ENCODE measurements at regions not wholly inside any gene's neighbourhood (a gene's known extent, or its start where the extent isn't known, plus 50 kb on each side); places are given as distances from the start of the nearest gene placed in this dataset.
"Not testable (repeated sequence)": the region's sequence is repeated elsewhere in the genome, so short reads cannot be mapped to it uniquely, and the experiment has no call there.

DNA sequence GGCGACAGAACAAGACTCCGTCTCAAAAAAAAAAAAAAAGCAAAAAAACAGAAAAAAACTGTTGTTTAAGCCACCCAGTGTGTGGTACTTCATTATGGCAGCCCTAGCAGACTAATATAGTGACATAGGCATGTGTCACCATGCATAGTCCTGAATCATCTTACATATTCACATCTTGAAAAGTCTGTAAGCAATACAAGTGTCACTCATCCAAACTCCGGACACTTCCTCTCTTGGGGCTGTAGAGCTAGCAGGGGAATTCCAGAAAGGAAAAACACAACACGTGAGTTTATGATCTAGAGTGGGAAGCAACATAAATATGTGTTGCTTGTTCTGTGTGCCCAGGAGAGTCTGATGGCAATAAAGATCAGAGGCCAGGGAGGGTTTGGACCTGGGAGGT is 81.6 kb upstream of the KCNE2 start:
- no peak overlapping the region for H3K9ac ChIP-seq (ENCODE audit: low read length)
- no peaks in the 10 kb centered on the region for H3K27me3 ChIP-seq (ENCODE audit: control insufficient read depth, insufficient read depth, low read length)
- peaks cover 5% of the 10 kb centered on the region for H3K4me1 ChIP-seq (ENCODE audit: control insufficient read depth, insufficient read depth, low read length)
- H3K36me3 ChIP-seq (ENCODE audit: control insufficient read depth, insufficient read depth, low read length): no peaks in the 10 kb centered on the region
- H3K4me3 ChIP-seq (ENCODE audit: low read length): no peak overlapping the region
- no peak overlapping the region for H3K27ac ChIP-seq (ENCODE audit: low read depth, low read length)

DNA sequence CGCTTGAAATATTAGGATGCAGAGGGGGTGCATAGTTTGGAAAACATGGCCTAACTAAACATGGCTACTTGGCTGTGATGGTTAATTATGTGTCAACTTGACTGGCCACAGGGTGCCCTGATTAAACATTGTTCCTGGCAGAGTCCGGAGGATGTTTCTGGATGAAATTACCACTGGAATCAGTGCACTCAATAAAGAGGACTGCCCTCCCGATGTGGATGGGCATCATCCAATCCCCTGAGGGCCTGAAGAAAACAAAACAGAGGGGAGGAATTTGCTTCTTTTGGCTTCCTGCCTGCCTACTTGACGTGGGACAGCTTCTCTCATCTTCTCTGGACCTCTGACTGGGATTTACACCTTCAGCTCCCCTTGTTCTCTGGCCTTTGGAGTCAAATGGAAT is 79.1 kb upstream of the KCNE2 start:
- Histone ChIP-seq H3K27ac (ENCODE audit: low read depth, low read length) (no peak overlapping the region), H3K4me1 (ENCODE audit: control insufficient read depth, insufficient read depth, low read length) (peaks cover 5% of the 10 kb centered on the region), H3K36me3 (ENCODE audit: control insufficient read depth, insufficient read depth, low read length) (no peaks in the 10 kb centered on the region), H3K27me3 (ENCODE audit: control insufficient read depth, insufficient read depth, low read length) (no peaks in the 10 kb centered on the region), H3K9ac (ENCODE audit: low read length) (no peak overlapping the region), H3K4me3 (ENCODE audit: low read length) (no peak overlapping the region)

DNA sequence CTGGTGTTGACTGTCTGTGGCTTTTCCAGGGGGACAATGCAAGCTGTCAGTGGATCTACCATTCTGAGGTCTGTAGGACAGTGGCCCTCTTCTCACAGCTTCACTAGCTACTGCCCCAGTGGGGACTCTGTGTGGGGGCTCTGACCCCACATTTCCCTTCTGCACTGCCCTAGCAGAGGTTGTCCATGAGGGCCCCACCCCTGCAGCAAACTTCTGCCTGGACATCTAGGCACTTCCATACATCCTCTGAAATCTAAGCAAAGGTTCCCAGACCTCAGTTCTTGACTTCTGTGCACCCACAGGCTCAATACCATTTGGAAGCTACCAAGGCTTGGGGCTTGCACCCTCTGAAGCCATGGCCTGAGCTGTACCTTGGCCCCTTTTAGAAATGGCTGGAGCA is 75.8 kb upstream of the KCNE2 start:
- H3K36me3 ChIP-seq (ENCODE audit: control insufficient read depth, insufficient read depth, low read length); H3K27me3 ChIP-seq (ENCODE audit: control insufficient read depth, insufficient read depth, low read length); H3K27ac ChIP-seq (ENCODE audit: low read depth, low read length); H3K4me1 ChIP-seq (ENCODE audit: control insufficient read depth, insufficient read depth, low read length); H3K9ac ChIP-seq (ENCODE audit: low read length); H3K4me3 ChIP-seq (ENCODE audit: low read length): not testable (repeated sequence)

DNA sequence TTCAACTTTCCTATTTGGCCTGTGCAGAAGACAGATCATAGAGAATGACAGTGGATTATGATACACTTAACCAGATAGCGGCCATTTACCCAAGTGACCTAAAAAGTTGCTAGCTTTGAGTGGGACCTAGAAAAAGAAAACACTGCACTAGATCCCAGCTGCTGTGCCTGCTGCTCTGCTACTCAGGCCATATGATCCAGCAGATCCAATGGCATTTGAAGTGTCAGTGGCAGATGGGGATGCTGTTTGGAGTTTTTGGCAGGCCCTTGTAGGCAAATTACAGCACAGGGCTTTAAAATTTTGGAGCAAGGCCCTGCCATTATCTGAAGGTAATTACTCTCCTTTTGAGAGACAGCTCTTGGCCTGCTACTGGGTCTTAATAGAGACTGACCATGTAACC is 74.0 kb upstream of the KCNE2 start:
- Histone ChIP-seq H3K9ac (ENCODE audit: low read length) (no peak overlapping the region), H3K4me1 (ENCODE audit: control insufficient read depth, insufficient read depth, low read length) (no peaks in the 10 kb centered on the region), H3K36me3 (ENCODE audit: control insufficient read depth, insufficient read depth, low read length) (no peaks in the 10 kb centered on the region), H3K4me3 (ENCODE audit: low read length) (no peak overlapping the region), H3K27ac (ENCODE audit: low read depth, low read length) (no peak overlapping the region), H3K27me3 (ENCODE audit: control insufficient read depth, insufficient read depth, low read length) (no peaks in the 10 kb centered on the region)

DNA sequence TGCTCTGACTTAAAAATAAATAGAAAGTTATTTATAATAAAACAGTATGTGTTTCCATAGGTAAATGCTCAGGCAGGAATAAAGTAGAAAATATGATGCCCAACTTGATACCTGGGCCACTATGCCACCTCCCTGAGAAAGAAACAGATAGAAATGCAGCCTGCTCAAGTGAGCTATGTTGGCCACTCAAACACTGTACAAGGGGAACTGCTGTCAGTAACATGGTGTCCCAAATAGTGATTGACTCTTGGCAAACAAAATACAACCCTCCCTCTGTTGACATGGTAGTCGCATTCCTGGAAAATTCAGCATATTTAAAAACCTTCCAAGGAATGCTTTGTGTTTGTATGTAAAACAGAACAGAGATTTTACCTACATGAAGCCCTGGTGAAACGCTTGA is 66.9 kb upstream of the KCNE2 start:
- Histone ChIP-seq H3K9ac (ENCODE audit: low read length) (no peak overlapping the region), H3K4me3 (ENCODE audit: low read length) (no peak overlapping the region), H3K27me3 (ENCODE audit: control insufficient read depth, insufficient read depth, low read length) (no peaks in the 10 kb centered on the region), H3K4me1 (ENCODE audit: control insufficient read depth, insufficient read depth, low read length) (no peaks in the 10 kb centered on the region), H3K27ac (ENCODE audit: low read depth, low read length) (no peak overlapping the region), H3K36me3 (ENCODE audit: control insufficient read depth, insufficient read depth, low read length) (no peaks in the 10 kb centered on the region)

DNA sequence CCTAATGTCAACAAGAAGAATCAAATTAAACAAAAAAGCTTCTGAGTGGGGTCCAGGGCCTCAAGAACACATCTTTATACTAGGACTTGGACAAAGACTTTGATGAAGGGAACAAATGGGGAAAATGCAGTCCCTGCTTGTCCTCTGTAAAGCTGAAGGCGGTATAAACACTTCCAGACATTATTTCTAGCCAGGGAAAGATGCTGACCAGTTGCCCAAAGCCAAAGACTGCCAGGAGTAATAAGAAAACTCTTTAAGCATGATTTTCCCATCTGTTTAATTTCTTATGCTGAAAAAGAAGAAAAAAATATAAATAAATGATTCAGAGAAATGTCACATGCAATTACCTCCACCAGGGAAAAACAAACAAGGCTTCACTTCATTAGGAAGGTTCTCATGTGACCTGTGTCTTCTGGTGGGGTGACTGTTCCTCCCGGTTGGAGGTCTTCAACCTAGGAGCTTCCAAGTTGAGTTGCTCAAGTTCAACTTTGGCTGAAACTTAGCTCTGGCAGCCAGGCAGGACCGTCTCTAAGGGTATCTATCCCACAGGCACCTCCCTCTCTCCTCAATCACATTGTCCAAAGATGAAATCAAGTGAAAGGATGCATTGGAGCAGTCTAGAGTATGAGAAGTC is 65.2 kb upstream of the KCNE2 start:
- no peaks in the 10 kb centered on the region for H3K27me3 ChIP-seq (ENCODE audit: control insufficient read depth, insufficient read depth, low read length)
- no peaks in the 10 kb centered on the region for H3K36me3 ChIP-seq (ENCODE audit: control insufficient read depth, insufficient read depth, low read length)
- H3K4me3 ChIP-seq (ENCODE audit: low read length): no peak overlapping the region
- no peaks in the 10 kb centered on the region for H3K4me1 ChIP-seq (ENCODE audit: control insufficient read depth, insufficient read depth, low read length)
- H3K9ac ChIP-seq (ENCODE audit: low read length): no peak overlapping the region
- H3K27ac ChIP-seq (ENCODE audit: low read depth, low read length): no peak overlapping the region

DNA sequence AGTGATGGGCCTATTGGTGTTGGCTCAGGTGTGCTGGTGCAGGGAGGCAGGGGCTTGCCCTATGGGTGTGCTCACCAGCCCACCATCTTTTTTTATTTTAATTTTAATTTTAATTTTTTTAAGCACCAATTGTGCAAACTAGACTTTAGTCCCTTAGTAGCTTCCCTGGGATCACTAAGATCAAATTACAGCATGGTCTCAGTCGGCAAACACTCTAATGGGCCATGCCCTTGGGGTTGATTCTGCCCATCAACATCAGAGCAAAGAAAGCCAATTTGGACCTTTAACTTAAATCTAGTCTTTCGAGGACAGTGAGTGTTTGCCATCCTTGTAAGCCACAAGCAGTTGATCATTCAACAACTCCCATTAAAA is 64.7 kb upstream of the KCNE2 start:
- Histone ChIP-seq H3K9ac (ENCODE audit: low read length) (no peak overlapping the region), H3K27ac (ENCODE audit: low read depth, low read length) (no peak overlapping the region), H3K36me3 (ENCODE audit: control insufficient read depth, insufficient read depth, low read length) (no peaks in the 10 kb centered on the region), H3K4me1 (ENCODE audit: control insufficient read depth, insufficient read depth, low read length) (no peaks in the 10 kb centered on the region), H3K27me3 (ENCODE audit: control insufficient read depth, insufficient read depth, low read length) (no peaks in the 10 kb centered on the region), H3K4me3 (ENCODE audit: low read length) (no peak overlapping the region)

DNA sequence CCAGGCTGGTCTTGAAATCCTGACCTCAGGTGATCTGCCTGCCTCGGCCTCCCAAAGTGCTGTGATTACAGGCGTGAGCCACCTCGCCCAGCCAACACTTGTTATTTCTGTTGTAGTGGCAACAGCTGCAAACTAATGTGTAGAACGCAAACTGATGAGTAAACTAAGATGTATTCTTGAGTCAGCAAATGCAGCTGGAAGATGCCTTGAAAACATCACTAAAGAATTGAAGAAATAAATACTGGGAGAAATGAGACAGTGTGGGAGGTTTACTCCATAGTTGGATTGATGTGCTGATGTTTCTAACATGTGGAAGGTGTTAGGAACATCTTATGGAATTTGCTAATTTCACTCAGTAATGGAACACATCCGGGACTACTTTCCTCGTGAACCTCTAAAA is 61.3 kb upstream of the KCNE2 start:
- H3K36me3 ChIP-seq (ENCODE audit: control insufficient read depth, insufficient read depth, low read length): no peaks in the 10 kb centered on the region
- no peaks in the 10 kb centered on the region for H3K27me3 ChIP-seq (ENCODE audit: control insufficient read depth, insufficient read depth, low read length)
- H3K9ac ChIP-seq (ENCODE audit: low read length): no peak overlapping the region
- H3K4me1 ChIP-seq (ENCODE audit: control insufficient read depth, insufficient read depth, low read length): peaks cover 4% of the 10 kb centered on the region
- H3K27ac ChIP-seq (ENCODE audit: low read depth, low read length): no peak overlapping the region
- H3K4me3 ChIP-seq (ENCODE audit: low read length): no peak overlapping the region

DNA sequence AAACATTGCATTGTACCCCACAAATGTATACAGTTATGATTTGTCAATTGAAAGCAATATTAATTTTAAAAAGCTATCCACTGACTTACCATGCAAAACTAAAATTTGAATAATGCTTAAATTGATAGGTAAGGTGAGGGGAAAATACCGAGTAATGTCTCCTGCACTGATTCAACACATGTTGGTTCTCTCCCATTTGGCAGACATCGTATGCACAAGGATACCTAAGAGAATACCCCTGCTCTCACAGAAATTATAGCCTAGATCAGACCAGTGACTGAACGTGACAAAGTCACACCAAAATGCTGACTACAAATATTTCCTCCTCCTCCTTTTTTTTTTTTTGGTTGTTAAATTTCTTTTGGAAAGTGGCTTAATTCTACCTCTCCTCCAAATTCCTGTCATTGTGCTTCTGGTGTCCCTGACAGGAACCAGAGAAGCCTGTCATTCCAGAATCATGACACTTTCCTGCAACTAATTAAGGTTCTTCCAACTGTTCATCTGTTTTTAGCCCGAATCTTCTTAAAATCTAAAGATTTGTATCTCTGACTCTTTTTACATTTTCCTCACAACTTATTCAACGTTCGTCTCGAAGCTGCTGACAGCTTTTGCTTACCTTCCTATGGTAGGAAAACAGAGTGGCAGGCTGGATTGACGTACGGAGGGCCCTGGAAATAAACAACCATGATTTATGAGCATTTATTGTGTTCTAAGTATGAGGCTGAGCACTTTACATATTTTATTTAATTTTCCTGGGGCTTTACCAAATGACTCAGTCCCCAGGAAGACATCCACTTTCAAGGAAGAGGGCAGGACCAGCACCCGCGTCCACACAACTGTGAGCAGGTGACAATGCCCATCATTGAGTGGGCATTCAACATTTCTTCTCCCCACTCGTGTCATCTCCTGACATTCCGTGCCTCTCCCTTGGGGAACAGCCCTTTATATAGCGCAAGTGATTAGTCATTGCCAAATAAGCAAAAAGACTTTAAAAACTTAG is 57.9 kb upstream of the KCNE2 start:
- H3K27me3 ChIP-seq (ENCODE audit: control insufficient read depth, insufficient read depth, low read length): no peaks in the 10 kb centered on the region
- peak overlapping the region; percentile 59 for H3K27ac ChIP-seq (ENCODE audit: low read depth, low read length)
- peaks cover 4% of the 10 kb centered on the region for H3K4me1 ChIP-seq (ENCODE audit: control insufficient read depth, insufficient read depth, low read length)
- no peak overlapping the region for H3K9ac ChIP-seq (ENCODE audit: low read length)
- no peak overlapping the region for H3K4me3 ChIP-seq (ENCODE audit: low read length)
- no peaks in the 10 kb centered on the region for H3K36me3 ChIP-seq (ENCODE audit: control insufficient read depth, insufficient read depth, low read length)

DNA sequence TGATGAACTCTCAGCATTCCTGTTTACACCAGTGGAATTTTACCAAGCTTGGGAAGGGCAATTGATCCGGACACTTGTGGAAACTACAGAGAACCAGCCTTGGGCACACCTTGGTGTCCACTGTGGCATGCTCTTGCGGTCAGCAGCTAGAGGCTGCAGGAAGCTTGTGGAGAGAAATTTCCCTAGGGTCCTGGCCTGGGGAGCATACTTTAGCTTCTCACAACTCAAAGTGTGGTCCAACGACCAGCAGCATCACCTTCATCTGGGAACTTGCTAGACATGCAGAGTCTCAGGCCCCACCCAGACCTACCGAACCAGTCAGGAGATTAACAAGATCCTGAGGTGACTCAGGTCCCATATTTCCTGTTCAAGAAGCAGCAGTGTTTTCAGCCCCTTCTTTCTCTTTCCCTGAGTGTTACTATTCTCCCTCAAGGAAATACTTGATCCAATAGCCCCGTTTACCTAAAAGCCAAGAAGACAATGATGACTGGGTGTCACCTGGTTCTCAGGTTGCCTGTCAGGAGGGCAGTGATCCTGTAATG is 55.7 kb upstream of the KCNE2 start:
- Histone ChIP-seq H3K4me1 (ENCODE audit: control insufficient read depth, insufficient read depth, low read length) (peaks cover 4% of the 10 kb centered on the region), H3K4me3 (ENCODE audit: low read length) (no peak overlapping the region), H3K9ac (ENCODE audit: low read length) (no peak overlapping the region), H3K27me3 (ENCODE audit: control insufficient read depth, insufficient read depth, low read length) (no peaks in the 10 kb centered on the region), H3K36me3 (ENCODE audit: control insufficient read depth, insufficient read depth, low read length) (no peaks in the 10 kb centered on the region), H3K27ac (ENCODE audit: low read depth, low read length) (no peak overlapping the region)

DNA sequence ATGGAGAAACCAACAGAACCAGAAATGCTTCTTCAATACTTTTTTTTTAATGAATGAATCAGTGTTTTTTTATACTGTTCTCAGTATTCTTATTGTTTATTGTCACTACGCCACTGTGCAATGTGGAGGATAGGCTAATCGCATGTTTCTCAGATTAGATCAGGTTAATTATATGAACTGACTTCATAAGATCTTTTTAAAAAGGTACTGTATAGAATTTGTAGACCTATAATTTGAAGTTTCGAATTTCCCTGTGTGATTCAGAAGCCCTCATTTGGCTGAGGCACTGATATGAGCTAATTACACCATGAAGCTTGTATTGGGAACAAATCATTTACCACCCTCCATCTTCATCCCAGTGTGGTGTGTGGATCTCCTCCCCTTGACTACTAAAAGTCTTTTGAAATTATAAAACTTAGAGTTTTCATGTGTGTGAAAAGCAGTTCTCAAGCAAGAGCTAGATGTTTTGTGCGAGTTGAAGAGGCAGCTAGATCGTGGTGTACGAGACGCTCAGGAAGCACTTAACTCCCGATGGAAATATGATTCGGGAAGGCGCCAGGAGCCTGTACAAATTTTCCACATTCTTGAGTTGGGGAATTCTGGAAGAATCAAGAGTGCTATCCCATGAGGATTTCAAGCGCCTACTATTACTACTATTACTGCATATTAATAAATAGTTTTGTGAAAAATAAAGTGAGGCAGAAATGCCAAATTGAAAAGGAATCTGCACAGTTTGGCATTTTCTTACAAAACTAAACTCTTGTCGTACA is 52.1 kb upstream of the KCNE2 start:
- no peaks in the 10 kb centered on the region for H3K27me3 ChIP-seq (ENCODE audit: control insufficient read depth, insufficient read depth, low read length)
- no peak overlapping the region for H3K9ac ChIP-seq (ENCODE audit: low read length)
- H3K4me1 ChIP-seq (ENCODE audit: control insufficient read depth, insufficient read depth, low read length): peaks cover 3% of the 10 kb centered on the region
- no peak overlapping the region for H3K4me3 ChIP-seq (ENCODE audit: low read length)
- no peaks in the 10 kb centered on the region for H3K36me3 ChIP-seq (ENCODE audit: control insufficient read depth, insufficient read depth, low read length)
- no peak overlapping the region for H3K27ac ChIP-seq (ENCODE audit: low read depth, low read length)

DNA sequence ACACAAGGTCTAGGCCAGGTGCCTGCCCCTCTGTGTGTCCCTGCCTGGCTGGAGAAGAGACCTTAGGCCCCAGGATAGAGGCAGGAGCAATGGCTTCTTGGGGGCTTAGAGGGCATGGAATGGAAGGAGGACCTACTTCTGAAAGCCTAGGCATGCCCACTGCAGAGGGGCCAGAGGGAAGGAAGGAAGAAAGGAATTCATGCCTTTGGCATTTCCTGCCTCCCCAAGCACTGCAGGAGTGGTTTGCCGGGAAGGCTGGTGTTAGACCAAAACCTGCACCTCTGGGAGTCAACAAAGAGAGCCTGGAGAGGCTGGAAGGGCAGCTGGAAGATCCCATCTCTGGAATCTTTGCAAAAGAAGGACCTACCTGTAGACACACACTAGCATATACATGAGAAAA is 50.7 kb upstream of the KCNE2 start:
- Histone ChIP-seq H3K27me3 (ENCODE audit: control insufficient read depth, insufficient read depth, low read length) (no peaks in the 10 kb centered on the region), H3K4me3 (ENCODE audit: low read length) (no peak overlapping the region), H3K4me1 (ENCODE audit: control insufficient read depth, insufficient read depth, low read length) (no peaks in the 10 kb centered on the region), H3K36me3 (ENCODE audit: control insufficient read depth, insufficient read depth, low read length) (no peaks in the 10 kb centered on the region), H3K9ac (ENCODE audit: low read length) (no peak overlapping the region), H3K27ac (ENCODE audit: low read depth, low read length) (no peak overlapping the region)

All from rectal smooth muscle tissue (tissue), 1 donor.